ENCODE measurements at regions not wholly inside any gene's neighbourhood (a gene's known extent, or its start where the extent isn't known, plus 50 kb on each side); places are given as distances from the start of the nearest gene placed in this dataset.
"Not testable (repeated sequence)": the region's sequence is repeated elsewhere in the genome, so short reads cannot be mapped to it uniquely, and the experiment has no call there.

GRCh38 chr10:93222211-93222754 is 148.6 kb downstream of the CYP26A1 start:
- no peak for DNase-seq

- no peak for DNase-seq
Measured at GRCh38 chr10:93222876-93223275, 149.2 kb downstream of the CYP26A1 start.

DNA sequence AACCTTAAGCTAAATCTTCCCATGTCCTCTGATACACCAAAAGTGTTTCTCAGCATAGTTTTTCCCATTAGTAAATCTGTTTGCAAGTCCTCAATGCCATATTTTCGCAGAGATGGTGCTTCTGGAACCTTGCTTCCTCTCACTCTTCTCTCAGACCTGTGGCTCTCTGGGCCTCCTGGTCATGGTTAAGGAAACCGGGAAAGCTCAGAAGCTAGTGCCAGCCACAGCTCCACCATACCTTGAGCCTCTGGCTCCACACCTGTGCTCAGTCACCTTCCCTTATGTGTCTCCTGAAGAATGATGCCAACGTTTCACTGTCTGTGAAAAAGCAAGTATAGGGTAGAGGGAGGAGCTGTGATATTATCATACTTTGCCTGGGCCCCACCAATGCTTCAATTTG is 149.6 kb downstream of the CYP26A1 start:
- DNase-seq: no peak

DNA sequence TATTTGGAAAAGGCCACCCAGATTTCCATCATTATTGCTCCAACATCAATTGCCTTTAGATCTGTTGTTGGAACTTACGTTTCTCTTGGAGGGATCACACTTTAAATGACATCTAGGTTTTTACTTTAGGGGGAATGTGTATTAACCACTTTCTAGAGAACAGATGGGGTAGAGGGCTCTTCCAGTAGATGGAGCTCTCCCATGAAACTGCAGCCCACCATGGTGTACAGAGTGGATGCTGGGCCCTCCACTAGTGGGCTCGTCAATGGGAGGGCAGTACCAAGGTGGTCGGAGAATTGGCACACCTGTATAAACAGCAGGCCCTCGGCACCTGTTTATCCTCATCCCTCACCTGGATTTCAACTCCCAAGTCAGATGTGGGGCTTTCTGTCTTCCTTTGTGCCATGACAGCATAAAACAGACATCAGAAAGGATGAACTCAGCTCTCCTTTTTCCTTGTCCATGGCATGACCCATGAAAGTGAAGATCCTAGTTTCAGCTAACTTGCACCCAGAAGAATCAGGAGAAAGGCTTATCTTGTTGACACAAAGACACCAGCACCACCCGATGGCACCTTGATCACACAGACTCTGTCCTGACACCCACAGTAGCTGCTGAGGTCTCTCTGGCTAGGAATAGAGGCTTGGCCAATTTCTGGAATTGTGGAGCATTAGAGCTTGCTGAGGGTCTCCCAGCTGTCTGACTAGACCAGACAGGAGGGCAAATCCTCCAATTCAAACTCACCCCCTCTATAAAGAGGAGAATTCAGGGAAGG is 150.5 kb downstream of the CYP26A1 start:
- DNase-seq: no peak

- no peak for DNase-seq
Measured at GRCh38 chr10:93225938-93226337, 152.2 kb downstream of the CYP26A1 start.

- DNase-seq: no peak
Measured at GRCh38 chr10:93226619-93227018, 152.9 kb downstream of the CYP26A1 start.

GRCh38 chr10:93230596-93230995 is 156.9 kb downstream of the CYP26A1 start:
- not testable (repeated sequence) for DNase-seq

DNA sequence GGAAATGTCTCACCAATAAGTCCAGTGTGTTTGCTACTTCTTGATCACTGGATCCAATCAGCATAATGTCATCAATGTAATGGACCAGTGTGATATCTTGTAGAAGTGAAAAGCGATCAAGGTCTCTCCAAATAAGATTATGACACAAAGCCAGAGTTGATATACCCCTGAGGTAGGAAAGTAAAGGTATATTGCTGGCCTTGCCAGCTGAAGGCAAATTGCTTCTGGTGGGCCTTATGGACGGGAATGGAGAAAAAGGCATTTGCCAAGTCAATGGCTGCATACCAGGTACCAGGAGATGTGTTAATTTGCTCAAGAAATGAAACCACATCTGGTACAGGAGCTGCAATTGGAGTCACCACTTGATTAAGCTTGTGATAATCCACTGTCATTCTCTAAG is 158.5 kb downstream of the CYP26A1 start:
- not testable (repeated sequence) for DNase-seq

- not testable (repeated sequence) for DNase-seq
Measured at GRCh38 chr10:93234940-93235339, 161.2 kb downstream of the CYP26A1 start.

DNA sequence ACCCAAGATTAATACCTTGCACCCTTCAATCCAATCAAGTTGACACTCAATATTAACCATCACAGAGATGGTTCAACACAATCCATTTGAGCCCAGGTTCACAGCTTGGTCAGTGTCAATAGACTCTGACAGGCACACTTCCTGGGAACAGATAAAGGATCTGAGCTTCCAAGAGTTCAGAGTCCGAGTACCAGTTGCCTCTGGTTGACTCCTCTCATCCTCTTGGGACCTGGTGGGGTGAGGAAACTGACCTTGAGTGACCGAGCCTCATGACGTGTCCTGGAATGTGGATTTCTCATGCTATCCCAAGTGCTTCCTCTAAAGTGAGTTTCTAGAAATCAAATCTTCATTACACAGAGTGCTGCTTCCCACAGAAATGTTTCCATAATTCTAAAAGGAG is 162.0 kb downstream of the CYP26A1 start:
- DNase-seq: no peak

DNA sequence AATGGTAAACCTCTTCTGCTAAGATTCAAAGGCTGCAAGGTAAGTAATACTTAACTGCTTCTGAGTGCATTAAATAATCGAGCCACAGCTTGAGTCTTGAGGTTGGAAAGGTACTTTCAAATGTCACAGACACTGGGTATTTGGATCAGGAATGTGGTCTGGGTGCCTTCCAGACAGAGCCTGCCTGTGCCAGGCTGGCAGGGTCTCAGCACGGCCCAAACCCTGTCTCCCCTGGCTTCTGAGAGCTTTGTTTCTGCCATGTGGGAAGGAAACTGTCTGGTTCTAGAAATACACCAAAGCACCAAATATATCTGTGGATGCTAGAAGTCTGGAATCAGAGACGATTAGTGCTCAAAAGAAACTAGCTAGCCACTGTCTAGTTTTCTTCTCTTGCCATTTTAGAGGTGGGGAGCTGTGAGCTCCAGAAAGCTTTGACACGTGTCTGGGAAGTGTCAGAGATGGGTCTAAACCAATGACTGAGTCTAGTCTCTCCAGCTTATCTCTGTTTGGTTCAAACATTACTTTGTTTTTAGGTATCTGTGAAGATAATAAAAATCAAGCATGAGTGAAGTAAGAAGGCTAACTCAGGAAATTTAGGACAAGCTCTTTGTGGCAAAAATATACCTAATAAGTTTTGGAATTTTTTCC is 162.8 kb downstream of the CYP26A1 start:
- no peak for DNase-seq

DNA sequence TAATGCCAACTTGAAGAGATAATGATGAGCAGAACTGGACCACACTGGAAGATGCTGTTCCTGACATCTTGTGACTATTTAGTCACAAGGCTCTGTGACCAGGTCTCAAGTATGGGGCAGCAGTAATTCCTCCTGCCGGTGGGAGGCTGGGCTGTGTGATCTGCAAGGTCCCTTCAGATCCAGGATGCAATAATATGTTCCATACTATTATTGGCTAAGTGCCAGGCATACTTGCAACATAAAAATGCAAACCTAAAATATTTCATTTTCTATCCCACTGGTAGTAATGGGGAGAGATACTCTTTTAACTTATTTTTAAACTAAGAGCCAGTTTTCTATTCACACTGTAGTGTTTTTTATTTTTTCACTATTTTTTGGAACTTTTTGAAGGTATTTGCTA is 171.5 kb downstream of the CYP26A1 start:
- no peak for DNase-seq

GRCh38 chr10:93245779-93246178 is 172.1 kb downstream of the CYP26A1 start:
- no peak for DNase-seq

DNA sequence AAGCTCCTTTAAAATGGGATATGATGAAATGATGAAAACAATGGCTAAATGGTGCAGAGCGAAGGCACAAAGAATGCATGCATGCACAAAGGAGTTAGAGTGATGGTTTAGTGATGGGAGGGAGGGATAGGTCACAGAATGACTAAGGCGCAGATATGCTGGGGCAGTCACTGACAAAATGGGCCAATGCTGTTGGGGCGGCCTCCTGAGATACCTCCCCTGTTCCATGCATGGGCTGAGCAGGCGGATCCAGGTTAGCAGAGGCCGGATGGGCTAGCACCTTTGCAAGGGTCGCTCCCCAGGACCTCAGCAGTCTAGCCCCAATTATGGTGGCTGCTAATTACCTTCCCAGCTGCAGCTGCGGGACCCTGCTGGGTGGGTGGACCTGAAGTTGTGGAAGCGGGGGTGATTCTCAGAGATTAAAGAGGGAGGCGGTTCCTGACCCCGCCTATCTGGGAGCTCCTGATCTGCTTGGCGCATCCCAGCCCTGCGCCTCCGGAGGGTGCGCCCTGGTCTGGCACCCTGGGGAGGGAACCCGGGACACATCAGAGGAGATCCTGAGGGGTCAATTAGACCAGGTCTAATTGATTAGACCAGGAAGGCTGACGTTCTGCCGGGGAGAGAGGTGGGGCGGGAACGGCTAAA is 175.0 kb downstream of the CYP26A1 start:
- DNase-seq: no peak

DNA sequence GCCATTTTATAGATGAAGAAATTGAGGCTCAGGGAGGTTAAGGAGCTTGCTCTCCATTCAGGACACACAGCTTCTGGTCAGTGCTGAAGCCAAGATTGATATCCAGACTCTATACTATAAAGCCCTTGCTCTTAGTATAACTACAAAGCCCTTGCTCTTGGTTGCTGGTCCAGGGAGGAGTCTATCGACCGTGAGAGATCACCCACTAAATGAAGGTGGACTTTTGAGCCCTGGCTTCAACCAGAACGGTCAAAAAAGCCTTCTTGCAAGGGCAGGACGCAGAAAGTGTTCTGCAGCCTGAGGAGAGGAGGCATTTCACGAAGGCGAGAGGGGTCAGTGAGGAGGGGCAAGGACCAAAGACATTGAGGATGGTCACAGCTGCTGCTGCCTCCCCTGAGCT is 176.3 kb downstream of the CYP26A1 start:
- DNase-seq: no peak

GRCh38 chr10:93254180-93254853 is 180.6 kb downstream of the CYP26A1 start:
- no peak for DNase-seq

GRCh38 chr10:93255546-93255945 is 181.9 kb downstream of the CYP26A1 start:
- DNase-seq: no peak

Data from midbrain (tissue), 1 donor.